Uterus (tissue), 3 donors: ENCODE measurements at regions not wholly inside any gene's neighbourhood (a gene's known extent, or its start where the extent isn't known, plus 50 kb on each side); places are given as distances from the start of the nearest gene placed in this dataset.

Experiments used
- DNase-seq, 2 donors: peaks; one replicate each; pipeline ENCODE4 v3.0.0-alpha.2; 2019 to 2020
- H3K27ac ChIP-seq, 2 donors: fragments of 200-600 bp; sonication (generic); 1 replicate in 1 of 2; 2 replicates in 1 of 2; pipeline ENCODE4 v1.5.1; 2016 to 2018
- H3K27me3 ChIP-seq, 2 donors: fragments of 200-600 bp; sonication (generic); one replicate each; pipeline ENCODE4 v1.5.1; 2018 to 2019; ENCODE audit warnings: control low read depth in 1 of 2
- H3K36me3 ChIP-seq, 2 donors: fragments of 200-600 bp; sonication (generic); one replicate each; pipeline ENCODE4 v1.5.1; 2019; ENCODE audit warnings: control low read depth in 1 of 2
- H3K4me1 ChIP-seq, 2 donors: fragments of 200-600 bp; sonication (generic); one replicate each; pipeline ENCODE4 v1.5.1; 2018 to 2019; ENCODE audit warnings: control low read depth in 1 of 2
- H3K4me3 ChIP-seq, 2 donors: fragments of 200-600 bp; sonication (generic); 1 replicate in 1 of 2; 2 replicates in 1 of 2; pipeline ENCODE4 v1.5.1; 2018 to 2019; ENCODE audit warnings: mild to moderate bottlenecking in 1 of 2
- H3K9me3 ChIP-seq, 2 donors: fragments of 200-600 bp; sonication (generic); one replicate each; pipeline ENCODE4 v1.5.1; 2019; ENCODE audit warnings: control low read depth in 1 of 2
- CTCF ChIP-seq, 4 experiments: fragments of 200-600 bp in 2 of 4; fragments of 450-650 bp in 2 of 4; sonication (generic) in 2 of 4; IDR thresholded peaks; one replicate each; pipeline ENCODE4 v1.5.1; 2016 to 2019; ENCODE audit warnings: antibody characterized with exemption in 4 of 4, mild to moderate bottlenecking in 2 of 4, moderate library complexity in 1 of 4
- POLR2A ChIP-seq, 2 donors: fragments of 450-650 bp; IDR thresholded peaks; one replicate each; pipeline ENCODE4 v1.6.1; 2016; ENCODE audit warnings: antibody characterized with exemption in 2 of 2, mild to moderate bottlenecking in 1 of 2, moderate library complexity in 1 of 2
- intact Hi-C: fragments of 100-400 bp; cut with DNase I; formaldehyde crosslinking; loops from one replicate; pipeline ENCODE4 v1.15.1; 2023; ENCODE audit warnings: low total_unique reads
- donor health status: DM: yes; HTN: yes; CAD: no.

GRCh38 chr2:226553333-226553732, 246.3 kb downstream of the IRS1 start:
- Histone ChIP-seq H3K27ac (no peak overlapping the region), H3K9me3 (no peaks in the 10 kb centered on the region), H3K27me3 (no peaks in the 10 kb centered on the region), H3K4me1 (no peaks in the 10 kb centered on the region), H3K36me3 (no peaks in the 10 kb centered on the region), H3K4me3 (no peak overlapping the region)
- intact Hi-C loops, result no loop called here
- no peak for TF ChIP-seq POLR2A (IDR thresholded peaks at IDR 0.05)
- TF ChIP-seq CTCF (IDR thresholded peaks at IDR 0.05), result no peak
- no peak for DNase-seq

DNA sequence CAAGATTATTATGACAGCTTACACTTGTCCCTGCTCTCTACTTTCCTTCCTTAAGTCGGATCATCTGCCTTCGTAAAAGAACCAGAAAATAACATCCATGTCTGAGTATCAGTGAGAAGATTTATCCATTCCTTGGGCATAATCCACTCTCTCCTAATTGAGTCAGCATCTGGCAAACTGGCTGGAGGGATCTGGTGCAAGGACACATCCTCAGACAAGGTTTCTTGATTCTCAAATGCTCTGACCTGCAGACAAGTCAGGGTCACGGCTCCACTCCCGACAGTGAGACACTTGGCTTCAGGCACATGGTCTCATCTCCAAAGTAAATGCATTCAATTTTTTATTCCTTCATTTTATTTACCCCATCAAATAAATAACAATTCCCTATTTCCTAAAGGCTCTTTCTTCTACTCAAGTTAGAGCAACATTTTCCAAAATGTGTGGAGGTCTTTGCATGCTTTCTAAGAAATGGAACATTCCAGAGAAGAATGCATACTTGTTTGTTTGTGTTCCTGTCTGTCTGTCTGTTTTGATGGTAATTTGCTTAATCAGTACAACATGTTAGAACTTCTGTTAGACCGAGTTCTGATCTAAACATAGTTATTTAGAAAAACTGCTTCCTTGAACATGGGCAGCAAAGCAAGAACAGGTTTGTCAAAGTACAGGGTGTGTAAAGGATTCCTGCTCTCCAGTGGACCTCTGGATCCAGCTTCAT, 246.9 kb downstream of the IRS1 start:
- Histone ChIP-seq H3K27ac (no peak overlapping the region), H3K36me3 (no peaks in the 10 kb centered on the region), H3K4me3 (no peak overlapping the region), H3K4me1 (no peaks in the 10 kb centered on the region), H3K9me3 (no peaks in the 10 kb centered on the region), H3K27me3 (no peaks in the 10 kb centered on the region)
- TF ChIP-seq POLR2A (IDR thresholded peaks at IDR 0.05), result no peak
- no peak for TF ChIP-seq CTCF (IDR thresholded peaks at IDR 0.05)
- intact Hi-C loops, result no loop called here
- no peak for DNase-seq

DNA sequence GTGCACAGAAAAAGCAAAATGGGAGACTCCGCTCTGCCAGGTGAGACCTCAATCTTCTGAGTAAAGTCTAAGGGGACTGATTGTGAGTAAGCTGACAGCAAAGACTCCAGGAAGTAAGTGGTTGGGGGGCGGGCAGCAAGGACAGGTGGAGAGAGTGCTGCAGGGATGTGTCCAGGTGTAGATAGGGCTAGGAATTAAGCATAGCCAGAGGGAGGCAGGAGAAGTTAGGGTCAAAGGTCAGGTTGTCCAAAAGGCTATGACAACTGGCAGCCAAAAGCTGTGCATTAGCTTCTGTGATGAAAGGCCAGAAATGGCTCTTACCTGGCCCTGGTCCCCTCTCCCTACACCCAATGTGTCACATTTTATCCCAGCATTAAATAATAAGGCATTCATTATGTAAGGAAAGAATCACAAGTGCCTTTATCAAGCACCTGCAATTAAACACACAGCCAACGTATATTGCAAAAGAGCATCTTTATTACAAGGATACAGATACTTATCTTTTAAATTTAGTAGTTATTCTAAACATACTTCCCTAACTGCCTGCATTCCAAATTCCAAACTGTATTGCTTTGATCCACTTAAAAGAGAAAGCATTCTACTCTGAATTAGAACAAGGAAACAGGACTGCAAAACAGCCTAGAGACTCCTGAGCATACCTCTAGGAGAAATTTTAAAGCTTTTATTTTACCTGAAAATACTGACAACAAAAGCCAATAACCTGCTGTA, 247.9 kb downstream of the IRS1 start:
- Histone ChIP-seq H3K4me3 (no peak overlapping the region), H3K4me1 (no peaks in the 10 kb centered on the region), H3K27me3 (no peaks in the 10 kb centered on the region), H3K27ac (no peak overlapping the region), H3K9me3 (no peaks in the 10 kb centered on the region), H3K36me3 (no peaks in the 10 kb centered on the region)
- no peak for TF ChIP-seq CTCF (IDR thresholded peaks at IDR 0.05)
- no peak for TF ChIP-seq POLR2A (IDR thresholded peaks at IDR 0.05)
- no peak for DNase-seq
- intact Hi-C loops, result no loop called here

GRCh38 chr2:226550801-226551200, 248.8 kb downstream of the IRS1 start:
- Histone ChIP-seq H3K27me3 (no peaks in the 10 kb centered on the region), H3K36me3 (no peaks in the 10 kb centered on the region), H3K4me1 (no peaks in the 10 kb centered on the region), H3K27ac (no peak overlapping the region), H3K9me3 (no peaks in the 10 kb centered on the region), H3K4me3 (no peak overlapping the region)
- no peak for DNase-seq
- intact Hi-C loops, result no loop called here
- TF ChIP-seq POLR2A (IDR thresholded peaks at IDR 0.05) (no peak), CTCF (IDR thresholded peaks at IDR 0.05) (no peak)

- TF ChIP-seq POLR2A (IDR thresholded peaks at IDR 0.05), result no peak
- no peak for TF ChIP-seq CTCF (IDR thresholded peaks at IDR 0.05)
- no peak for DNase-seq
- no peak overlapping the region for H3K4me3 ChIP-seq
- no peaks in the 10 kb centered on the region for H3K4me1 ChIP-seq
- H3K9me3 ChIP-seq, result no peaks in the 10 kb centered on the region
- H3K27me3 ChIP-seq, result no peaks in the 10 kb centered on the region
- H3K27ac ChIP-seq, result no peak overlapping the region
- intact Hi-C loops, result no loop called here
- H3K36me3 ChIP-seq, result no peaks in the 10 kb centered on the region
These were observed 250.9 kb downstream of the IRS1 start for GRCh38 chr2:226548732-226549131.
